ENCODE measurements at regions not wholly inside any gene's neighbourhood (a gene's known extent, or its start where the extent isn't known, plus 50 kb on each side); places are given as distances from the start of the nearest gene placed in this dataset.
A peak's percentile ranks its signal among the peaks of the same experiment; 100 is the strongest.

DNA sequence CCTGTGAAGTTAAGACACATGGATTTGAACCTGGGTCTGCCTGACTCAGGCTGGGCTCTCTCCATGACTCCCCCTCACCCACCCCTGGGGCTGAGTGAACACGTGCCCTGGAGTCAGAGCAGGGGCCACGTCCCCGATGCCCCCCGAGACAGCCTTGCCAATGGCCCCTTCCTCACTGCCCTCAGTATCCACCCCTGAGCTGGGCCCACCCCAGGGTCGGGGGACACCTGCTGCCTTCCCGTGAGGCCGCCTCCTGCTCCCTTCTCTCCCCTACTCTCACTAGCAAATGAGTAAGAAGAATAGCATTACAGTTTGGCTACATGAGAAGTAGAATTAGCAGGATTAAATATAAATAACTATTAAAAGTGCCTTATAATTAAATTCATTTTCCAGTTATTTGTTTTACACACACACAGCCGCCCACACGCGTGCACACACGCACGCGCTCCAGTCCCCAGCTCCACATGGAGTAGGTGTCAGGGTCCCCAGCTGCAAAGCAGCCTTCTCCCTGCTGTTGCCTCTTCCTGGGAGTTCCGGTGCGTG, 117.4 kb upstream of the LINGO1 start:
- no peak overlapping the region for H3K27ac ChIP-seq (ENCODE audit: poor library complexity, severe bottlenecking)

DNA sequence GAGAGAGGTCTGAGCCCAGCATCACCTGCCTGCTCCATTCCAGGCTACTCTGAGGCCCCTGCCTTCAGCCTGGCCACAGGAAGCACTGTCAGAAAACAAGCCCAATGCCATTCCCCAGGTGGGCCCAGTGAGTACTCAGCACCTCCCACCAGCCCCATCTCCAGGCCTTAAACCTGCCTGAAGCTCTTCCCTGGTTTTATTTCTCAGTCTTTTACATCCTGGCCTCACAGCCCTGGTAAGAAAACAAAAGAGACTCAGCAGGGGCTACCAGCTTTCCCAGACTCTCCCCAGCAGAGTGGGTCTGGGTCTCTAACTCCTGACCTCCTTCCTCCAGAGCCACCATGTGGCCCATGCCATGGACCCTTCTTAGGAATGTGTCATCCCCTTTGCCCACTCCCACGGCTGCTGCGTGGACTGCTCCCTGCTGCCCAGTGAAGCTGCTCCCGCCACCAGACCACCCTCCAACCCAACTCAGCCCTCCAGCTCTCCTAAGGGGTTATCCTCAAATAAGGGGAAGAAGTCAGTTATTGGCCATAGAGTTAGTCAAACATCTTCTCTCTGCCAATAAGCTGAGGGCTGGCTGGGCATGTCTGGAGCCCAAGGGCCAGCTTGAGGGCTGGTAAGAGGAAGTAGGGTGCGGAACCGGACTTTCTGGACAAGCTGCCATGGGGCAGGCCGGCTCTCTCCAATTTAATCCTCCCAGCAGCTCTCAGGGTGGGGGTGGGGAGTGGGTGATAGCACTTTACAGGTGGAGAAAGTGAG, 116.7 kb upstream of the LINGO1 start:
- H3K4me1 ChIP-seq (ENCODE audit: insufficient read depth, poor library complexity, severe bottlenecking), result no peaks in the 10 kb centered on the region
- TF ChIP-seq, protein P1, sequence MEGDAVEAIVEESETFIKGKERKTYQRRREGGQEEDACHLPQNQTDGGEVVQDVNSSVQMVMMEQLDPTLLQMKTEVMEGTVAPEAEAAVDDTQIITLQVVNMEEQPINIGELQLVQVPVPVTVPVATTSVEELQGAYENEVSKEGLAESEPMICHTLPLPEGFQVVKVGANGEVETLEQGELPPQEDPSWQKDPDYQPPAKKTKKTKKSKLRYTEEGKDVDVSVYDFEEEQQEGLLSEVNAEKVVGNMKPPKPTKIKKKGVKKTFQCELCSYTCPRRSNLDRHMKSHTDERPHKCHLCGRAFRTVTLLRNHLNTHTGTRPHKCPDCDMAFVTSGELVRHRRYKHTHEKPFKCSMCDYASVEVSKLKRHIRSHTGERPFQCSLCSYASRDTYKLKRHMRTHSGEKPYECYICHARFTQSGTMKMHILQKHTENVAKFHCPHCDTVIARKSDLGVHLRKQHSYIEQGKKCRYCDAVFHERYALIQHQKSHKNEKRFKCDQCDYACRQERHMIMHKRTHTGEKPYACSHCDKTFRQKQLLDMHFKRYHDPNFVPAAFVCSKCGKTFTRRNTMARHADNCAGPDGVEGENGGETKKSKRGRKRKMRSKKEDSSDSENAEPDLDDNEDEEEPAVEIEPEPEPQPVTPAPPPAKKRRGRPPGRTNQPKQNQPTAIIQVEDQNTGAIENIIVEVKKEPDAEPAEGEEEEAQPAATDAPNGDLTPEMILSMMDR (IDR thresholded peaks at IDR 0.05; ENCODE audit: poor library complexity, severe bottlenecking), result no peak
- H3K9me3 ChIP-seq (ENCODE audit: severe bottlenecking), result no peaks in the 10 kb centered on the region
- no peaks in the 10 kb centered on the region for H3K36me3 ChIP-seq (ENCODE audit: low read depth)
- no peak overlapping the region for H3K4me3 ChIP-seq (ENCODE audit: severe bottlenecking)
- ATAC-seq (ENCODE audit: low read depth) (no peak), DNase-seq (ENCODE audit: low spot score) (no peak)
- no peaks in the 10 kb centered on the region for H3K27me3 ChIP-seq (ENCODE audit: insufficient read depth, poor library complexity, severe bottlenecking)
- H3K27ac ChIP-seq (ENCODE audit: poor library complexity, severe bottlenecking), result no peak overlapping the region

More for the DNA sequence above, 117.4 kb upstream of the LINGO1 start:
- TF ChIP-seq, protein P1 (IDR thresholded peaks at IDR 0.05; ENCODE audit: poor library complexity, severe bottlenecking), result no peak
- DNase-seq (ENCODE audit: low spot score) (no peak), ATAC-seq (ENCODE audit: low read depth) (no peak)
- no peaks in the 10 kb centered on the region for H3K9me3 ChIP-seq (ENCODE audit: severe bottlenecking)
- H3K4me3 ChIP-seq (ENCODE audit: severe bottlenecking), result no peak overlapping the region
- H3K27me3 ChIP-seq (ENCODE audit: insufficient read depth, poor library complexity, severe bottlenecking), result no peaks in the 10 kb centered on the region
- H3K4me1 ChIP-seq (ENCODE audit: insufficient read depth, poor library complexity, severe bottlenecking), result no peaks in the 10 kb centered on the region
- no peaks in the 10 kb centered on the region for H3K36me3 ChIP-seq (ENCODE audit: low read depth)

DNA sequence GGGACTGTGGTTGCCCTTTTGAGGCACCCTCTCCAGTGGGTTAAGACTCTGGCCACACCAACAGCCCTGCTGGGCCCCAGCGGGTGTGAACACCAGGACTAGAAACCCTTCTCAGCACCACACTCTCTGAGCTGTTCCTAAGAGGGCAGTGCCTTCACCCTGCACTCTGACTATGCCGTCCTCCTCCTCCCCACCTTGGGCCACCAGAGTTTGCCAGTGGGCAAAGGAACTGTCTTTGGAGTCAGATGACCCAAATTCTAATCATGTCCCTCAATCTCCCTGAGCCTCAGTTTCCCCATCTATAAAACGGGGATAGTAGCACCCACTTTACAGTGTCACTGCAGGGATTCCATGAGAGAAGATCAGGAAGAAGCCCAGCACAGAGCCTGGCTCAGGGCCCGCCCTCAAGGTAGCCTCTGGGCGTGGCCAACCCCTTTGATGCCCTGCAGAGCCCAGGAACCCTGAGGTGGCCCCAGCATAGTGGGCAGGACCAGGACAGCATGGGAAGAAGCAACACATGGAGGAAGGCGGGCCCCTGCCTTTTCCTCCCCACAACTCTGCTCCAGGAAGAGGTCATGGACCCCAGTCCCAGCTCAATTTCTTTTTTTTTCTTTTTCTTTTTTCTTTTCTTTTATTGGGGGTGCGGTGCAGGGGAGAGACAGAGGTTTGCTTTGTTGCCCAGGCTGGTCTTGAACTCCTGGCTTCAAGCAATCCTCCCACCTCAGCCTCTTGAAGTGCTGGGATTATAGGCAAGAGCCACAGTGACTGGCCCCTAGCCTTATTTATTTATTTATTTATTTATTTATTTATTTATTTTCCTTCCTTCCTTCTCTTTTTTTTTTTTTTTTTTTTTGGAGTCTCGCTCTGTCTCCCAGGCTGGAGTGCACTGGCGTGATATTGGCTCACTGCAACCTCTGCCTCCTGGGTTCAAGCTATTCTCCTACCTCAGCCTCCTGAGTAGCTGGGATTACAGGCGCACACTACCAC, 115.7 kb upstream of the LINGO1 start:
- Histone ChIP-seq H3K4me3 (ENCODE audit: severe bottlenecking) (no peak overlapping the region), H3K36me3 (ENCODE audit: low read depth) (no peaks in the 10 kb centered on the region), H3K27ac (ENCODE audit: poor library complexity, severe bottlenecking) (no peak overlapping the region), H3K27me3 (ENCODE audit: insufficient read depth, poor library complexity, severe bottlenecking) (peaks cover 2% of the 10 kb centered on the region), H3K9me3 (ENCODE audit: severe bottlenecking) (no peaks in the 10 kb centered on the region), H3K4me1 (ENCODE audit: insufficient read depth, poor library complexity, severe bottlenecking) (no peaks in the 10 kb centered on the region)
- ATAC-seq (ENCODE audit: low read depth), result 0 out of 3 replicates have a peak, but pooled peaks have one; percentile 18
- TF ChIP-seq, protein P1 (IDR thresholded peaks at IDR 0.05; ENCODE audit: poor library complexity, severe bottlenecking), result no peak
- no peak for DNase-seq (ENCODE audit: low spot score)

DNA sequence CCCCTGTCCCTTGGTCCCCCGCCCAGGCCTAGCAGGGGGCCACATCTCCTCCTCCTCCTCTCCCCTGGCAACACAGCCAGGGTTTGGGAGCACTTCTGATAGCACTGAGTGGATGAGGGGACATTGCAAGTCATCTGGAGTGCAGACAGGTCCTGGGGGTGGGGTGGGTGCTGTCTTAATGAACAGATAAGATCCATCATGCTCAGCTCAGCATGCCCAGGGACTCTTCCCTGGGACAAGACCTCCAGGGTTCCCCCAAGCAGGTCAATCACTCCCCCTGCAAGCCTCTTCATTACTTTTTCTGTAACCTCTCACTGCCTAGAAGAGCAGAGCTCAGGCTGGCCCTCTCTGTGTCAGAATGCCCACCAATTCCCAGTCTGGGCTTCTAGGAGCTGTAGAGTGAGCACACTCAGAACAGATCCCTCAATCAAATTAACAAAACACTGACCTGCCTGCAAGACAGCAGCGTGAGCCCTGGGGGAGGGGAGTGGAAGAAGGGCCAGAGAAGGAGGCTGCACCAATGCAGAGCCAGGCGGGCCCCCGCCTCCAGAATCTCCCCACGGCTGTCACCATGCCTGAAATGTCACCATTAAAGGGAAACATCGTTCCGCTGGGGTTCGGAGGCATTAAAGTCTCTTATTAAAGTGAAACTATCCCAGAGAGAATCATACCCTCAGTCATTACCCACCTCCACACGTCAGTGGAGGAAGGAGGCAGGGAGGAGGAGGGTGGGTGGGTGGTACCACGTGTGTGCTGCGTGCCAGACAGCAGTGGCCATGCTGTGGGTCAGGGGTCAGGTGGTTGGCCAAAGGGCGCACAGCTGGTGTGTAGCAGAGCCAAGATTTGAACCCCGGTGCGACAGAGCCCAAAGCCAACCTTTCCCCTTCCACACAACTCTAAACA, 114.7 kb upstream of the LINGO1 start:
- ATAC-seq (ENCODE audit: low read depth), result peak; percentile 13; the same call in 1 of the 3 replicates
- Histone ChIP-seq H3K36me3 (ENCODE audit: low read depth) (no peaks in the 10 kb centered on the region), H3K27me3 (ENCODE audit: insufficient read depth, poor library complexity, severe bottlenecking) (peaks cover 8% of the 10 kb centered on the region), H3K4me3 (ENCODE audit: severe bottlenecking) (no peak overlapping the region), H3K9me3 (ENCODE audit: severe bottlenecking) (no peaks in the 10 kb centered on the region), H3K4me1 (ENCODE audit: insufficient read depth, poor library complexity, severe bottlenecking) (no peaks in the 10 kb centered on the region), H3K27ac (ENCODE audit: poor library complexity, severe bottlenecking) (no peak overlapping the region)
- no peak for DNase-seq (ENCODE audit: low spot score)
- TF ChIP-seq, protein P1 (IDR thresholded peaks at IDR 0.05; ENCODE audit: poor library complexity, severe bottlenecking), result no peak

Measured in RWPE2 (cell line).